Effector memory CD8-positive, alpha-beta T cell (primary cell): ENCODE measurements at regions not wholly inside any gene's neighbourhood (a gene's known extent, or its start where the extent isn't known, plus 50 kb on each side); places are given as distances from the start of the nearest gene placed in this dataset.

Source experiments
- ATAC-seq: fragments of 150-1000 bp; cut with Tn5 transposase; replicated peaks from 2 replicates; pipeline ENCODE4 v1.10.0; 2021; ENCODE audit warnings: mild to moderate bottlenecking, moderate library complexity
- DNase-seq, 3 experiments: peaks; one replicate each; pipeline ENCODE4 v3.0.0; 2021
- H3K27ac Mint-ChIP-seq, 2 donors: one replicate each; pipeline ENCODE4 v1.8.0; 2022; ENCODE audit warnings: mild to moderate bottlenecking in 2 of 2, mixed read lengths in 2 of 2, moderate library complexity in 2 of 2
- H3K27me3 Mint-ChIP-seq, 2 donors: one replicate each; pipeline ENCODE4 v1.8.0; 2022; ENCODE audit warnings: mixed read lengths in 2 of 2
- H3K36me3 Mint-ChIP-seq: one replicate; pipeline ENCODE4 v1.8.0; 2022; ENCODE audit warnings: mild to moderate bottlenecking, moderate library complexity, mixed read lengths; ENCODE audit not compliant: insufficient read depth
- H3K4me1 Mint-ChIP-seq, 2 donors: one replicate each; pipeline ENCODE4 v1.8.0; 2022; ENCODE audit warnings: low read depth in 2 of 2, mixed read lengths in 2 of 2
- H3K4me3 Mint-ChIP-seq, 2 donors: one replicate each; pipeline ENCODE4 v1.8.0; 2022; ENCODE audit warnings: mild to moderate bottlenecking in 2 of 2, mixed read lengths in 2 of 2, moderate library complexity in 2 of 2
- H3K9me3 Mint-ChIP-seq, 2 donors: one replicate each; pipeline ENCODE4 v1.8.0; 2022; ENCODE audit warnings: mixed read lengths in 2 of 2

DNA sequence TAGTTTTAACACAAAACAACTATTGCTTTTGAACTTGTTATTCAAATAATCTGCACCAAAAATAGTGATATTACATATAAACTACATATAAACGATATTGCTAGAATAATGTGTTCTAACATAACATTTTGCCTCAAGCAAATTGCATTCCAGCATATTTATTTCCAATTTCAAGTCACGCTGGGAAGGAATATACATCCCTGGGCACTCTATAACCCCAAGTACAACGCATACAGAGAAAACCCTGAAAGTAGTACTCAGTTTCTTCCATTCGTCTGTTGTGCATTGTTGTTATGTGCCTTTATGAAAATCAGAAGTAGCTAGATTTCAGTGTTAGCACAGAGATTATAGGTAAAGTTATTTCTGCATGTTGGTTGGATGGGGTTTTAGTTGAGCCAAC lies 251.5 kb downstream of the TUSC7 start:
- H3K9me3 Mint-ChIP-seq, result peaks cover 10 to 12% of the 10 kb centered on the region in 2 donors
- H3K27ac Mint-ChIP-seq, result no peak overlapping the region
- no peaks in the 10 kb centered on the region for H3K27me3 Mint-ChIP-seq
- H3K4me3 Mint-ChIP-seq, result no peak overlapping the region
- no peaks in the 10 kb centered on the region for H3K4me1 Mint-ChIP-seq
- ATAC-seq, result no peak
- no peak for DNase-seq
- H3K36me3 Mint-ChIP-seq, result no peaks in the 10 kb centered on the region

DNA sequence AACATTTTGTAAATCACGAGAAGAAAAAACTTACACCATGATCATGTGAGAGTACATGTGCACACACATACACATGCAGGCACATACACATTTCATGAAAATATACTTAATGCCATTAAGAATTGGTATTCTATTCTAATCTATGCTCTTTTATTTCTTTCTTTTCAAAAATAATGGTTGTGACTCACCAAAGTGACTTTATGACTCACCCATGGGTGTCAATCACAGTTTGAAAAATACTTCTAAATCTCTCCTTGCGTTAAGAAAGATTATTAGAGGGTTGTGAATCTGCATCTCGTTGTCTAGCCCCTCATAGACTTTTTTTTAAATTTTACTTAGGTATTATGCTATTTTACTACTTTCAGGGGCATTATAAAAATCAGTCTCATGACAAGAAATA lies 254.2 kb downstream of the TUSC7 start:
- H3K36me3 Mint-ChIP-seq, result no peaks in the 10 kb centered on the region
- no peak for DNase-seq
- H3K9me3 Mint-ChIP-seq, result peaks cover 6 to 7% of the 10 kb centered on the region in 2 donors
- ATAC-seq, result no peak
- no peak overlapping the region for H3K27ac Mint-ChIP-seq
- no peaks in the 10 kb centered on the region for H3K4me1 Mint-ChIP-seq
- no peak overlapping the region for H3K4me3 Mint-ChIP-seq
- no peaks in the 10 kb centered on the region for H3K27me3 Mint-ChIP-seq

DNA sequence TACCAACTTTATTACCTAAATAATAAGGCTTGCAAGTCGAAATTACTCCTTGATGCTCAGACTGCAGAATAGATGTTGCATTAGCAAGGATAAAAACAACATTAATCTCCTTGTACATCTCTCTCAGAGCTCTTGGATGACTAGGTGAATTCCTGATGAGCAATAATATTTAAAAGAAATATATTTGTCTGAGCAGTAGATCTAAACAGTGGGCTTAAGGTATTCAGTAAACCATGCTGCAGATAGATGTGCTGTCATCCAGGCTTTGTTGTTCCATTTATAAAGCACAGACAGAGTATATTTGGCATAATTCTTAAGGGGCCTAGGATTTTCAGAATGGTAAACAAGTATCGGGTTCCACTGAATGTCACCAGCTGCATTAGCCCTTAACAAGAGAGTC lies 257.1 kb downstream of the TUSC7 start:
- H3K36me3 Mint-ChIP-seq, result no peaks in the 10 kb centered on the region
- H3K27me3 Mint-ChIP-seq, result no peaks in the 10 kb centered on the region
- no peak for ATAC-seq
- H3K9me3 Mint-ChIP-seq, result peaks cover 0 to 3% of the 10 kb centered on the region in 2 donors
- H3K4me3 Mint-ChIP-seq, result no peak overlapping the region
- H3K27ac Mint-ChIP-seq, result no peak overlapping the region
- DNase-seq, result no peak
- H3K4me1 Mint-ChIP-seq, result no peaks in the 10 kb centered on the region

DNA sequence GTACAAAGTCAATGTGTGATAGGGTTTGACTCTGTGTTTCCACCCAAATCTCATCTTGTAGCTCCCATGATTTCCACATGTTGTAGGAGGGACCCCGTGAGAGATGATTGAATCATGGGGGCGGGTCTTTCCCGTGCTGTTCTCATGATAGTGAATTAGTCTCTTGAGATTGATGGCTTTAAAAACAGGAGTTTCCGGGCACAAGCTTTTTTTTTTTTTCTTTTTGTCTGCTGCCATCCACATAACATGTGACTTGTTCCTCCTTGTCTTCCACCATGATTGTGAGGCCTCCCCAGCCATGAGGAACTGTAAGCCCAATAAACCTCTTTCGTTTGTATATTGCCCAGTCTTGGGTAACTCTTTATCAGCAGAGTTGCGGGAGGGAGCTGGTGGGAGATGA lies 259.6 kb downstream of the TUSC7 start:
- Mint-ChIP-seq H3K36me3 (no peaks in the 10 kb centered on the region), H3K4me1 (no peaks in the 10 kb centered on the region), H3K9me3 (peaks cover 0 to 3% of the 10 kb centered on the region in 2 donors), H3K27ac (no peak overlapping the region), H3K4me3 (no peak overlapping the region), H3K27me3 (no peaks in the 10 kb centered on the region)
- no peak for DNase-seq
- ATAC-seq, result no peak

DNA sequence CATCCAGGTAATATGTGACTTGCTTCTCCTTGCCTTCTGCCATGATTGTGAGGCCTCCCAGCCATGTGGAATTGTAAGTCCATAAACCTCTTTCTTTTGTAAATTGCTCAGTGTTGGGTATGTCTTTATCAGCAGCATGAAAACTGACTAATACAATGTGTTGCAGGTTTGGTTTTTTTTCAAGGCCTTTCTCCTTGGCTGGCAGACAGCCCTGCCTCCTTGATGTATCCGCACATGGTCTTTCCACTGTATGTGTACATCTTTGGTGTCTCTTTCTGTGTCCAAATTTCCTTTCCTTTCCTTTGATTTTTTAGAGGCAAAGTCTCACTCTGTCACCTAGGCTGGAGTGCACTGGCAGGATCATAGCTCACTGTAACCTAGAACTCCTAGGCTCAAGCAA lies 260.1 kb downstream of the TUSC7 start:
- H3K27me3 Mint-ChIP-seq, result no peaks in the 10 kb centered on the region
- H3K4me3 Mint-ChIP-seq, result no peak overlapping the region
- no peaks in the 10 kb centered on the region for H3K4me1 Mint-ChIP-seq
- H3K27ac Mint-ChIP-seq, result no peak overlapping the region
- DNase-seq (no peak), ATAC-seq (no peak)
- no peaks in the 10 kb centered on the region for H3K36me3 Mint-ChIP-seq
- peaks cover 0 to 2% of the 10 kb centered on the region in 2 donors for H3K9me3 Mint-ChIP-seq

DNA sequence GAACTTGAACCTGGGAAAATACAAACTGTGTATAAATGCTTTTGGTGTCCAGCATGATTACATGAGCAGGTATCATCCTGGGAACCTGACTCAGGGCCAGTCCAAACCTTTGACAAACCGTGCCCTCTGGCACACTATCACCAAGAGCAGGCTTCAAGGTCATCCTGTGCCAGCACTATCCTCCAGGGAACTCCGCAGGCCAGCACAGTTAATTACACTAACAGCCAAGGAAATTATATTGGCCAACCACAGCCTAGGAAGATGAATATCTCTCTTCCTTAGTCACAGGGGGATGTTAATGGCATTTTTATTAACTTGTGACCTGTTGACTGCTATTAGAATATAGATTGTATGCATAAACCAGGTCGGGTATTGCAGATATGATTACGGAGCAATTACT lies 262.0 kb downstream of the TUSC7 start:
- Mint-ChIP-seq H3K27ac (no peak overlapping the region), H3K36me3 (no peaks in the 10 kb centered on the region), H3K4me3 (no peak overlapping the region), H3K27me3 (no peaks in the 10 kb centered on the region), H3K9me3 (peaks cover 0 to 2% of the 10 kb centered on the region in 2 donors), H3K4me1 (no peaks in the 10 kb centered on the region)
- ATAC-seq, result no peak
- no peak for DNase-seq

DNA sequence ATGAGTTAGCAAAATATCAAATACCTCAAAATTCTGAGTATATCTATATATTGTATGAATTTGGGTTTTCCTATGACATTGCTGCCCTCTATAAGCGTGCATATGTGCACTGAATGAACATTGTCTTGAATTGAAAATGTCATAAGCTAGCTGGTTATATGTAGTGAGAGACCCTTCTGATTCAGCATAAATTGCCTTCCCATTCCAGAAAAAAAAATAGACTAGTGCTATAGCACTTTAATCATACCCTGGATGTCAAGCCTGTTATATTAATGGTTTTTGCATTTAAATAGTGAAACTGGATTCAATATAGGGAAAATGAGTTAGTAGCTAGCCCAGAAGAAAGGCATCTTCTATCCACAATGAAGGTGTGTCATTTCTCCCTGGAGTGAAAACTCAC lies 265.1 kb downstream of the TUSC7 start:
- Mint-ChIP-seq H3K27ac (no peak overlapping the region), H3K36me3 (no peaks in the 10 kb centered on the region), H3K27me3 (no peaks in the 10 kb centered on the region), H3K4me3 (no peak overlapping the region), H3K9me3 (peaks cover 0 to 5% of the 10 kb centered on the region in 2 donors), H3K4me1 (no peaks in the 10 kb centered on the region)
- ATAC-seq (no peak), DNase-seq (no peak)

DNA sequence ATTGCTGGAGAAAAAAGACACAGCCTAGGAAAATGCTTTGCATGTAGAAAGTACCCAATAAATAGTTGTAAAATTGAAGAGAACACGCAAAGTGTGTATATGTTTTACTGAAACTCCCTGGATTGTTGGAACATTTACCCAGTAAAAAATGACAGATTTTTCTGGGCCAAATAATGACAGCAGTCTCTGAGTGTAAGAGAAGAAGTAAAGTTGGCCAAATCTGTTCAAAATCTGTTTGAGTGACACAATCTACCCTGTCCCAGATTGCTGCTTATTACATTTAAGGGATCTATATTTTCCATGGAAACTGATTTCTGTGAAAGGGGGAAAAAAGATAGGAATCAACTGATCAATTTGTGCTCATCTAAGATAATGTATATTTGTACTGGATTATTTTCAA lies 267.9 kb downstream of the TUSC7 start:
- H3K36me3 Mint-ChIP-seq, result no peaks in the 10 kb centered on the region
- no peaks in the 10 kb centered on the region for H3K4me1 Mint-ChIP-seq
- peaks cover 0 to 5% of the 10 kb centered on the region in 2 donors for H3K9me3 Mint-ChIP-seq
- no peak overlapping the region for H3K4me3 Mint-ChIP-seq
- no peak overlapping the region for H3K27ac Mint-ChIP-seq
- DNase-seq (no peak), ATAC-seq (no peak)
- H3K27me3 Mint-ChIP-seq, result no peaks in the 10 kb centered on the region

DNA sequence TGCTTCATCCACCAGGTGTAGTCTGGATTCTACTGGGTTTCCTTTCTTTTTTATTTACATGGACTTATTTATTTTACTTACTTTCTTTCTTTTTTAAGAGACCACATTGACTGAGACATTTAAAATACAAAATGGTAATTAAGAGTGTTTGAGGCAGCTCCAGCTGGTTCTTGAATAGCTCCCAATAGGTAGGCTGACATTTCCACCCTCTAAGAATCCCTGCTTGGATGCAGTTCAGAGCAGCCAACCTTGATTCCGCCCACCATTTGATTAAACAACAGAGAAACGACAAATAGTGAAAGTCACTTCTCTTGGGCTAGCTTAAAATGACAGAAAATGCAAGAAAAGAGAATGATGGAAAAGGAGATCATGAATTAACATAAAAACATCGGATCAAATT lies 270.5 kb downstream of the TUSC7 start:
- no peak for DNase-seq

DNA sequence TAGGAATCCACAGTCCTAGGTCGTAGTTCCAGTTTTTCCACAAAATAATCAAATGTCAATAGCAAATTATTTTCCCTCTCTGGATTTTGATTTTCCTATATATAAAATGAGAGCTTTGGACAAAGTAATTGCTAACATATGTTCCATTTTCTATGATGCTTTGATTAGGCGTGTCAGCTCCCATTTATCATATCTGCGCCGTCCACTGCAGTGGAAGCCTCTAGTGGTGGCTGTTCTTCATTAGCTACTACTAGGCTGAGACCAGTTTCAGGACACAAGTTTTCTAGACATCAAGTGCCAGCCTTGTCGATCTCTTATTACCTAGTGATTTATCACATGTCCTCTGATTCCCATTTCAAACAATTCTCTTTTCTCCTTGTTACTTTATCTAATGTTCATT lies 271.5 kb downstream of the TUSC7 start:
- no peak for ATAC-seq

More for the DNA sequence above, 270.5 kb downstream of the TUSC7 start:
- no peaks in the 10 kb centered on the region for H3K27me3 Mint-ChIP-seq
- peaks cover 0 to 5% of the 10 kb centered on the region in 2 donors for H3K9me3 Mint-ChIP-seq
- no peaks in the 10 kb centered on the region for H3K36me3 Mint-ChIP-seq
- ATAC-seq, result no peak
- no peak overlapping the region for H3K4me3 Mint-ChIP-seq
- H3K4me1 Mint-ChIP-seq, result no peaks in the 10 kb centered on the region
- H3K27ac Mint-ChIP-seq, result no peak overlapping the region

DNA sequence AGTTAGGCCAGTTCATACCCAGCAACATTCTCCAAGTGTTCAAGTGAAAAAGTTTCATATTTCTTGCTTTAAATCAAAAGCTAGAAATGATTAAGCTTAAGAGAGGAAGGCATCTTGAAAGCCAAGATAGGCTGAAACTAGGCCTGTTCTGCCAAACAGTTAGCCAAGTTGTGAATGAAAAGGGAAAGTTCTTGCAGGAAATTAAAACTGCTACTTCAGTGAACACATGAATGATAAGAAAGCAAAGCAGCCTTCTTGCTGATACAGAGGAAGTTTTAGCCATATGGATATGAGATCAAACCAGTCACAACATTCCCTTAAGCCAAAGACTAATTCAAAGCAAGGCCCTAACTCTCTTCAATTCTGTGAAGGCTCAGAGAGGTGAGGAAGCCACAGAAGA lies 274.7 kb downstream of the TUSC7 start:
- Mint-ChIP-seq H3K9me3 (peaks cover 0 to 4% of the 10 kb centered on the region in 2 donors), H3K4me3 (no peak overlapping the region), H3K27me3 (no peaks in the 10 kb centered on the region), H3K36me3 (no peaks in the 10 kb centered on the region), H3K4me1 (no peaks in the 10 kb centered on the region), H3K27ac (no peak overlapping the region)
- ATAC-seq, result no peak
- DNase-seq, result no peak

More for the DNA sequence above, 271.5 kb downstream of the TUSC7 start:
- Mint-ChIP-seq H3K36me3 (no peaks in the 10 kb centered on the region), H3K27me3 (no peaks in the 10 kb centered on the region), H3K27ac (no peak overlapping the region), H3K4me3 (no peak overlapping the region), H3K4me1 (no peaks in the 10 kb centered on the region), H3K9me3 (peaks cover 0 to 5% of the 10 kb centered on the region in 2 donors)
- DNase-seq, result no peak

DNA sequence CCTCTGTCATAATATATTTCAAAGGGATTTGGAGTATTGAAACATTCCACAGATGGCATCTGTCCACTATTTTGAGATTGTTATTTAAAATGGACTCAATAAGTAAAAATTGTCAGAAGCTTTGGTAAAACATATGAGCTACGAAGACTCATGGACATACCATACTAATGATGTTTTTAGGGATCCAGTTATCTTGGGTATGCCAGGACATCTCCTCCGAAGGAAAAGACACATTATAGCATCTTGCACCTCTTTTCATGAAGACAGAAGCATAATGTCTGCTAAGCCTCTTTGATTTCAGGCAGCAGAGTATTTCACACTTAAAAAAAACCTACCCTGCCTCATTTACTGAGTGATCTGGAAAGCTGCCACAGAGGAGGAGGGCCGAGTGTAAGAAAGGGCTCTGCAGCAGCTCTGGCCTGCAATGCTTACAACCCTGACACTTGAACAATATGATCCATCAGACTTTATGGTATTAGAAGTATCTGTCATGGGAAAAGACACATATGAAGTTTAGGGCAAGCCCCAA lies 284.8 kb downstream of the TUSC7 start:
- no peaks in the 10 kb centered on the region for H3K27me3 Mint-ChIP-seq
- ATAC-seq (no peak), DNase-seq (no peak)
- H3K27ac Mint-ChIP-seq, result no peak overlapping the region
- H3K4me3 Mint-ChIP-seq, result no peak overlapping the region
- H3K9me3 Mint-ChIP-seq, result peaks cover 6 to 9% of the 10 kb centered on the region in 2 donors
- no peaks in the 10 kb centered on the region for H3K4me1 Mint-ChIP-seq
- H3K36me3 Mint-ChIP-seq, result no peaks in the 10 kb centered on the region

DNA sequence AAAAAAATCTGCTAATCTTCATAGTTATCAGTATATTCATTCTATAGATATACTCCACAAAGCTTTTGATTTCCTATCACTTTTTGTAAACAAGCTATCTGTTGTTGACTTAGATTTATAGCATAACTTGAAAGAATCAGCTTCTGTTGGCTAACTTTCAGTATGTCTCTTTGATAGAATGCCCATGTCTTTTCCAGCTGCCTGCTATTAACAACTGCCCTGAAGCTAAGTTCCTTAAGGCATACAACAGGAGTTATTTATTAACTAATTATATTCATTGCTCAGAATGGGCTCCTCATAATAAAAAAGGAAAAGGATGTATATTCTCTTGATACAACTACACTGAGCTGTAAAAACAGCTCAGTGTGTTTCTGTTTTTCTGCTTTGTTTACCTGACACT lies 293.9 kb downstream of the TUSC7 start:
- no peak overlapping the region for H3K4me3 Mint-ChIP-seq
- peaks cover 0 to 2% of the 10 kb centered on the region in 2 donors for H3K9me3 Mint-ChIP-seq
- no peak for DNase-seq
- no peaks in the 10 kb centered on the region for H3K4me1 Mint-ChIP-seq
- H3K27ac Mint-ChIP-seq, result no peak overlapping the region
- no peak for ATAC-seq
- H3K27me3 Mint-ChIP-seq, result no peaks in the 10 kb centered on the region
- H3K36me3 Mint-ChIP-seq, result no peaks in the 10 kb centered on the region

DNA sequence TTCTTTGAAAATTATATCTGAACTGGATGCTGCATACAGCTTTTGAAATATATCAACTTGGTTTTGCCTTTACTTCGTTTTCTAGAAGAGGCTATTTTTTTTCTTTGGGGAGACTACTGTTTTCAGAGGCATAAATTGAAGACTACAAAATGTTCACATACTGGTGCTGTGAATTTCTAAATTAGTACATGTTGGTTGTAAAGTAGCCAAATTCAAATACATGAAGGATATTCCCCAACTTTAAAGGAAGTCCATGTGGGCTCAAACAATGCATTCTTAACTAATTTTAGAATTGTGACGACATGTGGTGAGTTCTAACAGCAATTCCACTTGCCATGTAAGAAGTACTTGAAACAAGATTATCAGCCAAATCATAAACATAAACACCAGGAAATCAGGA lies 295.7 kb downstream of the TUSC7 start:
- Mint-ChIP-seq H3K27me3 (no peaks in the 10 kb centered on the region), H3K36me3 (no peaks in the 10 kb centered on the region), H3K4me3 (no peak overlapping the region), H3K27ac (no peak overlapping the region), H3K9me3 (peaks cover 0 to 2% of the 10 kb centered on the region in 2 donors), H3K4me1 (no peaks in the 10 kb centered on the region)
- ATAC-seq, result no peak
- DNase-seq, result no peak
